Stimulated activated CD8-positive, alpha-beta memory T cell treated with anti-CD3 and anti-CD28 coated beads, Interleukin-15, amount 100 ng/mL, for 48 hours (primary cell): ENCODE measurements at regions not wholly inside any gene's neighbourhood (a gene's known extent, or its start where the extent isn't known, plus 50 kb on each side); places are given as distances from the start of the nearest gene placed in this dataset.
"Not testable (repeated sequence)": the region's sequence is repeated elsewhere in the genome, so short reads cannot be mapped to it uniquely, and the experiment has no call there.

Experiments
- DNase-seq, 2 donors: peaks; one replicate each; pipeline ENCODE4 v3.0.0-alpha.2; 2020; ENCODE audit warnings: low read depth in 2 of 2

GRCh38 chr19:28326746-28327145, 886.2 kb downstream of the UQCRFS1 start:
- DNase-seq: no peak

- DNase-seq: no peak
Measured at GRCh38 chr19:28324275-28325060, 888.5 kb downstream of the UQCRFS1 start.

- DNase-seq: no peak
Measured at GRCh38 chr19:28322945-28323344, 890.0 kb downstream of the UQCRFS1 start.

- no peak for DNase-seq
Measured at GRCh38 chr19:28322491-28322890, 890.5 kb downstream of the UQCRFS1 start.

- DNase-seq: no peak
Measured at GRCh38 chr19:28319918-28320317, 893.0 kb downstream of the UQCRFS1 start.

GRCh38 chr19:28319227-28319626, 893.7 kb downstream of the UQCRFS1 start:
- DNase-seq: no peak

GRCh38 chr19:28318469-28319179, 894.3 kb downstream of the UQCRFS1 start:
- no peak for DNase-seq

- no peak for DNase-seq
Measured at GRCh38 chr19:28316464-28316863, 896.5 kb downstream of the UQCRFS1 start.

- no peak for DNase-seq
Measured at GRCh38 chr19:28314756-28315155, 898.2 kb downstream of the UQCRFS1 start.

GRCh38 chr19:28314287-28314686, 898.7 kb downstream of the UQCRFS1 start:
- no peak for DNase-seq

- DNase-seq: no peak
Measured at GRCh38 chr19:28313633-28314032, 899.3 kb downstream of the UQCRFS1 start.

GRCh38 chr19:28312269-28312668, 900.7 kb downstream of the UQCRFS1 start:
- DNase-seq: no peak

GRCh38 chr19:28310829-28311228, 902.1 kb downstream of the UQCRFS1 start:
- not testable (repeated sequence) for DNase-seq

- DNase-seq: no peak
Measured at GRCh38 chr19:28309070-28309469, 903.9 kb downstream of the UQCRFS1 start.

GRCh38 chr19:28307963-28308362, 905.0 kb downstream of the UQCRFS1 start:
- DNase-seq: no peak

GRCh38 chr19:28307487-28307886, 905.5 kb downstream of the UQCRFS1 start:
- no peak for DNase-seq

- DNase-seq: no peak
Measured at GRCh38 chr19:28305513-28305912, 907.4 kb downstream of the UQCRFS1 start.

GRCh38 chr19:28303502-28303901, 909.4 kb downstream of the UQCRFS1 start:
- DNase-seq: no peak

- DNase-seq: no peak
Measured at GRCh38 chr19:28301961-28302360, 911.0 kb downstream of the UQCRFS1 start.

- no peak for DNase-seq
Measured at GRCh38 chr19:28301463-28301862, 911.5 kb downstream of the UQCRFS1 start.

GRCh38 chr19:28299649-28300048, 913.3 kb downstream of the UQCRFS1 start:
- no peak for DNase-seq

GRCh38 chr19:28297586-28298157, 915.3 kb downstream of the UQCRFS1 start:
- DNase-seq: no peak

- DNase-seq: no peak
Measured at GRCh38 chr19:28297036-28297435, 915.9 kb downstream of the UQCRFS1 start.
